HPDE6-E6E7 (cell line): ENCODE measurements at regions not wholly inside any gene's neighbourhood (a gene's known extent, or its start where the extent isn't known, plus 50 kb on each side); places are given as distances from the start of the nearest gene placed in this dataset.

Experiments used
- DNase-seq: peaks from one replicate; pipeline ENCODE4 v3.0.0; 2011; ENCODE audit warnings: missing footprints; ENCODE audit errors: extremely low spot score

GRCh38 chr5:175805256-175806011 is 65.9 kb upstream of the CPLX2 start:
- no peak for DNase-seq

GRCh38 chr5:175808711-175809110 is 62.7 kb upstream of the CPLX2 start:
- DNase-seq: no peak

- DNase-seq: no peak
Observed at GRCh38 chr5:175809531-175810121, 61.8 kb upstream of the CPLX2 start.

GRCh38 chr5:175810457-175810856 is 60.9 kb upstream of the CPLX2 start:
- DNase-seq: no peak

- DNase-seq: no peak
Observed at GRCh38 chr5:175811589-175811988, 59.8 kb upstream of the CPLX2 start.

GRCh38 chr5:175813943-175814630 is 57.3 kb upstream of the CPLX2 start:
- DNase-seq: peak; percentile 16

- DNase-seq: peak; percentile 67
Observed at GRCh38 chr5:175814691-175815090, 56.7 kb upstream of the CPLX2 start.

GRCh38 chr5:175815126-175815913 is 56.1 kb upstream of the CPLX2 start:
- DNase-seq: no peak

- no peak for DNase-seq
Observed at GRCh38 chr5:175816348-175816747, 55.0 kb upstream of the CPLX2 start.

GRCh38 chr5:175819090-175819425 is 52.3 kb upstream of the CPLX2 start:
- no peak for DNase-seq

- DNase-seq: no peak
Observed at GRCh38 chr5:175820230-175820629, 51.1 kb upstream of the CPLX2 start.
